Heart left ventricle (tissue), 13 donors: ENCODE measurements at regions not wholly inside any gene's neighbourhood (a gene's known extent, or its start where the extent isn't known, plus 50 kb on each side); places are given as distances from the start of the nearest gene placed in this dataset.

Experiments used
- POLR2A ChIP-seq, 2 donors: fragments of 450-650 bp; IDR thresholded peaks; one replicate each; pipeline ENCODE4 v1.6.1; 2017; ENCODE audit warnings: antibody characterized with exemption in 2 of 2, mild to moderate bottlenecking in 2 of 2, moderate library complexity in 2 of 2
- TF ChIP-seq, protein P1 (sequence below), 12 donors: fragments of 200-600 bp; sonication (generic) in 4 of 12; IDR thresholded peaks; one replicate each; pipeline versions ENCODE4 v1.5.0 to v1.8.0; 2018 to 2022; ENCODE audit warnings: antibody characterized with exemption in 12 of 12, mild to moderate bottlenecking in 5 of 12
- donor health status: ischemic (EF 13 %, LVEDD 7.1; RV severe dilation, severe dysfunction).
- donor health status: DM: no; HTN: yes; CAD: no.
- donor health status: DM: no; HTN: no; CAD: no.
- donor health status: ischemic (EF 25% LVEDD 6.9; RV normal size, moderate dysfunction).
- donor health status: ischemic (EF 25% LVEDD 5.7; RV mildly dilated, moderate dysfunction).
- donor health status: ischemic (EF 35%, LVEDD 5.7; RV mildly dilated, moderate dysfunction).
- donor health status: nonischemic (EF 11% LVEDD 7.7; RV severe dilation, severe dysfunction).
- donor health status: DM: yes; HTN: yes; CAD: no.
- donor health status: PGD.
- donor health status: ischemic (EF 29% LVEDD 5.4; RV normal size, mild dysfunction).
- donor health status: nonischemic (EF 23%, LVEDD 6.1; RV moderate dilation, normal function).

DNA sequence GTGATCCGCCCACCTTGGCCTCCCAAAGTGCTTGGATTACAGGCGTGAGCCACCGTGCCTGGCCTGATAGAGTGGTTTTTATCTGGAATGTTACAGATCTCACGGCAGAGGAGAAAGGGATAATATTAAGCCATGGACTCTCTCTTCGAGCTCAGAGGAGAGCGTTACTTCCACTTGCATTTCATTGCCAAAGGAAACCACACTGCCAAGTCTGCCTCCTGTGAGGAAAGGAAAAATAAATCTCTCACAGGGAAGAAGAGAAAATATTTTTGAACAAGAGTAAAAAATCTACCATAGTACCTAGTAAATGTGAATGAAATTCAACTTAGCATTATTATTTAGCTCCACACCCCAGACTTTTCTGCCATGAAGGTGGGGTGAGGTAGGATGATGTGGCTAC is 319.2 kb upstream of the PRICKLE1 start:
- TF ChIP-seq, protein P1, sequence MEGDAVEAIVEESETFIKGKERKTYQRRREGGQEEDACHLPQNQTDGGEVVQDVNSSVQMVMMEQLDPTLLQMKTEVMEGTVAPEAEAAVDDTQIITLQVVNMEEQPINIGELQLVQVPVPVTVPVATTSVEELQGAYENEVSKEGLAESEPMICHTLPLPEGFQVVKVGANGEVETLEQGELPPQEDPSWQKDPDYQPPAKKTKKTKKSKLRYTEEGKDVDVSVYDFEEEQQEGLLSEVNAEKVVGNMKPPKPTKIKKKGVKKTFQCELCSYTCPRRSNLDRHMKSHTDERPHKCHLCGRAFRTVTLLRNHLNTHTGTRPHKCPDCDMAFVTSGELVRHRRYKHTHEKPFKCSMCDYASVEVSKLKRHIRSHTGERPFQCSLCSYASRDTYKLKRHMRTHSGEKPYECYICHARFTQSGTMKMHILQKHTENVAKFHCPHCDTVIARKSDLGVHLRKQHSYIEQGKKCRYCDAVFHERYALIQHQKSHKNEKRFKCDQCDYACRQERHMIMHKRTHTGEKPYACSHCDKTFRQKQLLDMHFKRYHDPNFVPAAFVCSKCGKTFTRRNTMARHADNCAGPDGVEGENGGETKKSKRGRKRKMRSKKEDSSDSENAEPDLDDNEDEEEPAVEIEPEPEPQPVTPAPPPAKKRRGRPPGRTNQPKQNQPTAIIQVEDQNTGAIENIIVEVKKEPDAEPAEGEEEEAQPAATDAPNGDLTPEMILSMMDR (IDR thresholded peaks at IDR 0.05): no peak
- no peak for TF ChIP-seq POLR2A (IDR thresholded peaks at IDR 0.05)
